Forelimb muscle (tissue), 1 donor: ENCODE measurements at regions not wholly inside any gene's neighbourhood (a gene's known extent, or its start where the extent isn't known, plus 50 kb on each side); places are given as distances from the start of the nearest gene placed in this dataset.
"Not testable (repeated sequence)": the region's sequence is repeated elsewhere in the genome, so short reads cannot be mapped to it uniquely, and the experiment has no call there.

Source experiments
- DNase-seq: peaks from one replicate; pipeline ENCODE4 v3.0.0-alpha.2; 2013; ENCODE audit warnings: low read depth

DNA sequence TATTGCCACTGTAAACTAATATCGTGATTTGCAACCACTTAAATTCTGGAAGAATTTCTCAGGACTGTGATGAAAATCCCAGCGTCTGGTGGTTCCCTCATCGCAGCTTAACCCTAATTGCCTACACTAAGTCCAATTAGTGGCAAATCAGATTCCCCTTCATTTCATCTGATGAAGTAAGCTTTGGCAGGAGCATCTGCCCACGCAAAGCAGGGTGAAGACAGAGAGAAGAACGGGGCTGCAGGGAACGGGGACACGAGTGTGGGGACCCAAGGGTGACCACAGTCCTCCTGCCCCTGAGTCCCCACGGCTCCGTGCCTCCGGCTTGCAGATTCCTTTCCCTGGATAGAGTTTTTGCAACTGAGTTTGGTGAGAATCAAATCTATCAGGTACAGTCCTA lies 159.5 kb downstream of the LY86 start:
- no peak for DNase-seq

DNA sequence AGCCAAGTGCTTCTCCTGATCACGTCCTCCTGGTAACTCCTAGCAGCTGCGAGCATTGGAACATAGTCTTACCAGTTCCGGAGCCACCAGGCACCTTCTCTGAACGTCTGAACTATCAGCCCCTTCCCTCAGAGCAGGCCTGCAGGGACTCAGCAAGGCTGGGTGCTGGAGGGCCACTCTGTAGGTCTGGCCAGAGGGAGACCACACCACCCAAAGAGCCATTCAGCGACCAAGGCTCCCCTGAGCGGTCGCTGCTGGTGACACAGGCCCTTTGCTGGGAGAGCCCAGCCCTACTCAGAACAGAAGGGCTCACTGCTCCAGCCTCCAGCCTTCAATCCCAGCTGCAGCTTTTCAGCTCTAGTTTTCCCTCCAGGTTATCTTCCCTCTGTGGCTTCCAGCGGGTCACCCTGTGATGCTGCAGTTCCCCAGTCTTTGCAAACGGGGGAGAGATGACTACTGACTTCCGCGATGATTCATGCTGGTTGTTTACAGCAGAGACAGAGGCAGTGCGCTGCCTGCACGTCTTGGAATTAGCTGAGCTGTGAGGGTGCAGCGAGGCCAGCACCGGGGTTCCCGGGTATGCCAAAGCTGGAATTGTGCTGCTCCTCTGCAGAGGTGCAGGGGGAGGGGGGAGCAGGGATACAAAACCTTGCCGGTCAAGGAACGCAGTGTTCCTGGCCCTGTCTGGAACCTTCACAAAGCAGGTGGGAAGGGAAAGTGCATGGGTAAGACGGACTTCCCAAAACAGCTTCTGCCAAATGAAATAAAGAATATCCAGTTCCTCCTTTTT lies 161.4 kb downstream of the LY86 start:
- no peak for DNase-seq

DNA sequence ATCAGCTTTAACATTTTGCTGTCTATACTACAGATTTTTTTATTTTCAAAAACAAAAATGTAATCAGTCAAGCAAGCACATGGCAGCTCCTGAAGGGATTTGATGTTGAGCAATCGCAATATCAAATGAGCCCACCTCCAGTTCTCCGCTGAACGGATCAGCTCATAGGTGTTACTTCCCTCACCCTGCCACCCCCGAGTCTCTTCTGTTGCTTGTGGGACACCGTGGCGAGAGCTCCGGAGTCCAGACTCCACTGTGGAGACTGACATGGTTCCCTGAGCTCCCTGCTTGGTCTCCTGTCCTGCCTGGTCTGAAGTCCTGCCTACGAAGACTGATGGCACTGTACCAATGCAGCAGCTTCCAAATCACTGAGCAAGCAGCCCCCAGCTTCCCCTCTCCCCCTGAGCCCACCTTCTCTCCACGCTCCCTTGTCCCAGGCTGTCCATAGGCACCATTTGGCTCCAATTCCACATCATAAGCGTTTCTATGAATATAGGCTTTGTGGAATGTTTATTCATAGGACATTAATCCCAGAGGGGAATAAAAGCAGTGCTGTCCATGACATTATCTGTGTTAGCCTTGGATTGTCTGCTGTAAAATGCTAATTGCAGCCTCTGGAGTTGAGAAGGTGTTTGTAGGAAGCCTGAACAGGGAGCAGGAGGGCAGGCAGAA lies 162.2 kb downstream of the LY86 start:
- no peak for DNase-seq

DNA sequence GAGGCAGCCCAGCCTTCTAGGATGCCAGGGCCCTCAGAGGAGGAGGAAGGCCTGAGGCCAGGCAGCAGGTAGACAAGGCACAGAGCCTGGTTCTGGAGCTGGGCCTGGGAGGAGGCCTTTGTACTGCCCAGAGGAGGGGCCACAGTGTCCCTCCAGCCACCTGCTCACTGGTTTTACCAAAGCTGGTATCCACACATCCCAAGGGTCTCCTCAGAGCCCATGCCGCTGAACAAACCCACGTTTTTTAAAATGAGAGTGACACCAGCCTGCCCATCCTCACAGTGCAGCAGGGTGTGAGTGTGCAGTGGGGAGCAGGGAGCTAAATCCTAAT lies 162.7 kb downstream of the LY86 start:
- DNase-seq = no peak

DNA sequence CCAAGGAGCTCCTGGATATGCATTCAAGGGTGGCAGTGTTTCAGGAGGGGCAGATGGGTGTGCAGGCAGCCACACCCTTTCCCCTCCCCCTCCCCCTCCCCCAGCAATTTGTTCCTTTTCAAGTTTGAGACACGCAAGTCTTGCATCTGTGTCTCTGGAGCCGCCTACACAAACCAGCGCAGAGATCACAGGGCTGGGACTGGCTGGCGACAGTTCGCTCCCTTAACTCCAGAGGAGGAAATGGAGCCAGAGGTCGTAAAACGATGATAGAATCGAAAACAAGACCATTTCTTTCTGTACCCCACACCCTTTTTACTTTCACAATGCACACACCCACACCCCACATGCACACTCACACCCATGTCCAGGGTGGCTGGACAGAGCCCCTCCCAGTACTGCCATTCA lies 163.1 kb downstream of the LY86 start:
- DNase-seq = no peak

DNA sequence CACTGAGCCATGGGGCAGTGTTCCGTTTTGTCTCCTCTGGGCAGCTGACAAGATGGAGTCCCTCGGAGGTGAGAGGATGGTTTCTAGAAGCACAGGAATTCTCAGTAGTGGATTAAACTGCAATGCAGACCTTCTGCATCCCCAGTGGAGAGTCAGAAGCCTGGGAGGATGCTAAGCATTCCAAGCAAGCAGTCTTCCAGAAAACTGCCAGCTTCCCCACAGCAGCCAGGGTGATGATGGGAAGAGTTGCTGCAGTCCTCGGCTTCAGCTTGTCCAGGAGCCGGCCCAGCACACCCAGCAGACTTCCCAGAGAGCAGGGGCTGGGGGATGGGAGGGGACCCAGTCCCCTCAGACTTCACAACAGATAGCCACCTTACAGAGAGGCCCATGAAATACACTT lies 163.6 kb downstream of the LY86 start:
- DNase-seq = no peak

DNA sequence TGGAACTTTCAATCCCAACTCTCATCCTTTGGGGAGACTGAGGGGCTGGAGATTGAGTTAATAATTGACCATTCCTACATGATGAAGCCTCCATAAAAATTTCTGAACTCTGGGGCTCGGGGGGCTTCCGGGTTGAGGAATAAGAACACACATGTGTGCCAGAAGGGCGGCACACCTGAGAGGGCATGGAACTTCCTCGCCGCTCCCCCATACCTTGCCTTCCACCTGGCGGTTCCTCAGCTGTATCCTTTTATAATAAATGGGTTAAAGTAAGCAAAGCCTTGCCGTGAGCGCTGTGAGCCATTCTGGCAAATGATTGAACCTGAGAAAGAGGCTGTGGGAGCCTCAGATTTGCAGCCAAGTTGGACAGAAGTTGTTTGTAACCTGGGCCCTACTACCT lies 164.8 kb downstream of the LY86 start:
- DNase-seq = no peak

DNA sequence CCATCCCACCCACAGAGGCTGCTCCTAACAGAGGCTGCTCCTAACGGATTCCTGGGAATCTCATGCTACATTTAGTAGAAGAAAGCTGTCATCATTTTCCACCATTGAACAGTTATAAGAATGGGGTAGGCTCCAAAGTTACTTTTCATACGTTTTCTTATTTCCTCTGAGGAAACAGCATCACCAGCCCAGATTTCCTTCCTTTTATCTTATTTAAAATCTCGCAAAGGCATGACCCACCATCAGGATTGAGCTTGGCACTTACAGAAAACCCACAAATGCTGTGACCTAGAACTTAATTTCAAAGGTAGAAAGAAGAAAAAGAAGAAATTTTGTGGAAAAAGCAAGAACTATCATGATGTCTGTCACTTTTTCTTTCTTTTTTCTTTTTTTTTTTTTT lies 168.0 kb downstream of the LY86 start:
- no peak for DNase-seq

DNA sequence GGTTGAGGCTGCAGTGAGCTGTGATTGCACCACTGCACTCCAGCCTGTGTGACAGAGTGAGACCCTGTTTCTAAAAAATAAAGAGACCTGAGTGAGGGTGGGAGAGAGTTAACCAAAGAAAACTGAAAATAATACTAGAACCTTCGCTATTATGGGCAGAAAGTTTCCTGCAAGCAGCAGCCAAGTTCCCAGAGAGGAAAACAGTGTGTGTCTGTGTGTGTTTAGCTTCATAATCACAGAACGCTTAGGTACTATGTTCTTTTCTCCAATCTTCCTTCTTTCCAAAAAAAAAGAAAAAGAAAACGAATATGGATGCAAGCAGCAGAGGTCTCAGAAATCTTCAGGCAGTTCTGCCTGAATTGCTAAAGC lies 170.0 kb downstream of the LY86 start:
- DNase-seq = no peak

DNA sequence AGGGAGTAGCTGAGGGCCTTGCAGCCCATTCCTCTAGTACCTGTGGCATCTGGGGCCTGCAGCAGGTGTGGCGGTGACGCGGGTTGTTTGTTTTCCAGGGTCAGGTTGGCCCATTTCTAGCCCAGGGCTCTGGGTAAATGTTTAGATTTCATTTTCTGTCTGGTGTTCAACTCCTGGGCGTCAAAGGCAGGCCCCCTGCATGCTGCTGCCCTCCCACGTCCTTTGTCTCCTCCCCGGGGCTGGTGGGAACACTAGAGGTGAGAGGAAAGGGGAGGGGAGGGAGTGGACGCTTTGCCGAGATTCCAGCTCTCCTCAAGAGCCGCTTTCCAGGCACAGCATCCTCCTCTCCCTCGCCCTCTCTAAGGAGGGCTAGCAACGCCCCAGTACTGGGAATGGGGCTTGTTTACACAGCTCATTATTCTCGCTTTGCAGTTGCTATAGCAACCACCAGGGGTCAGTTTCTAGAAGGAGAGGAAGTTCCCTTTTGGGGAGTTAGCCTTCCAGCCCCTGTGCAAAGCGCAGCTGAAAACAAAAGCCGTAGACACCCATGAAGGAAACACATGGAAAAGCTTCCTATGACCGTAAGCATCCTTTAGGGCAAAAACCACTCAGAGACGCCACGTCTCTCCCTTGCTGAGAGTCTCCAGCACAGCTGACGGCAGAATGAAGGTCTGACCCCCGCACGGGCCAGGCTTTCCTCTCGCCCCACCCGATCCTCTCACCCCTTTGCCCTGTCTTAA lies 170.6 kb downstream of the LY86 start:
- peak; percentile 67 for DNase-seq

DNA sequence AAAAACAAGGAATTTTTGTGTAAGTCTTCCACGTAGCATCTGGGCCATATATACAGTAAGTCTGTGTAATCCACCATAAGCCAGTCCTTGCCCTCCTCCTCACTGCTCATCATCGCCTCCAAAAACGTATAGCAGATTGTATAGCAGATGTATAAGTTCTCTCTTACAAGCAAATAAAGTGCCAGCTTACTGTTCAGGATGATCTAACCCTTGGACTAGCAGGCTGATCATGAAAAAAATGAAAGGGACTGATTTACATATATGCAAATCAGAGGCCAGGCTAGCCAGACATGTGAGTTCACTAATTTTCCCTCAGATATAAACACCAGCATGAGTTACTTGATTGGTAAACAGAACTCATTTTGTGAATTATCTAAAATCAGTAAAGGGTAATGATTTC lies 171.5 kb downstream of the LY86 start:
- DNase-seq = no peak

DNA sequence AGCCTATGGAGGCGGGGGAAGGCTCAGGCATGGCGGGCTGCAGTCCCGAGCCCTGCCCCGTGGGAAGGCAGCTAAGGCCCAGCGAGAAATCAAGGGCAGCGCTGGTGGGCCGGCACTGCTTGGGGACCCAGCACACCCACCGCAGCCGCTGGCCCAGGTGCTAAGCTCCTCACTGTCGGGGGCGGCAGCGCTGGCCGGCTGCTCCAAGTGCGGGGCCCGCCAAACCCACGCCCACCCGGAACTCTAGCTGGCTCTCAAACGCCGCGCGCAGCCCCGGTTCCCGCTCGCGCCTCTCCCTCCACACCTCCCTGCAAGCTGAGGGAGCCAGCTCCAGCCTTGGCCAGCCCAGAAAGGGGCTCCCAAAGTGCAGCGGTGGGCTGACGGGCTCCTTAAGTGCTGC lies 174.0 kb downstream of the LY86 start:
- DNase-seq = not testable (repeated sequence)

DNA sequence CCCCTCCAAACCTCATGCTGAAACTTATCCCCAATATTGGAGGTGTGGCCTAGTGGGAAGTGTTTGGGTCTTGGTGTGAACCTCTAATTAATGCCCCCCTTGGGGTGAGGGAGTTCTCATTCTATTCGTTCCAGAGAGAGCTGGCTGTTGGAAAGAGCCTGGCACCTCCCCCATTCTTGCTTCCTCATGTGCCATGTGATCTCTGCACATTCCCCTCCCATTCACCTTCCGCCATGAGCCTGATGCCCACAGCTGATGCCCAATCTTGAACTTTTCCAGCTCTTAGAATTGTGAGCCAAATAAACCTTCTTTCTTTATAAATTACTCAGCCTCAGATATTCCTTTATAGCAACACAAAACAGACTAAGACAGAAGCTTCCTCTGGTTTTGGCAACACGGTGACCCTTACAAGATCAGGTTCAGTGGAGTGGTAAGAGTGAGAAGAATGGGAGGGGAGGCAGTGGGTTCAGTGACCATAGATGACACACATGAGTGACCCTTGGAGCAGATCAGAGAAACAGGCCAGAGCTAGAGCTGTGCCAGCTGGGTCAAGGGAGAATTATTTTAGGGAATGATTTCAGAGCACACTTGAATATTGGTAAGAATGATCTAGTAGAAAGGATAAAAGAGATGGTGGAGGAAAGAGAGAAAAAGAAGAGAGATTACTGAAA lies 176.4 kb downstream of the LY86 start:
- DNase-seq = no peak

DNA sequence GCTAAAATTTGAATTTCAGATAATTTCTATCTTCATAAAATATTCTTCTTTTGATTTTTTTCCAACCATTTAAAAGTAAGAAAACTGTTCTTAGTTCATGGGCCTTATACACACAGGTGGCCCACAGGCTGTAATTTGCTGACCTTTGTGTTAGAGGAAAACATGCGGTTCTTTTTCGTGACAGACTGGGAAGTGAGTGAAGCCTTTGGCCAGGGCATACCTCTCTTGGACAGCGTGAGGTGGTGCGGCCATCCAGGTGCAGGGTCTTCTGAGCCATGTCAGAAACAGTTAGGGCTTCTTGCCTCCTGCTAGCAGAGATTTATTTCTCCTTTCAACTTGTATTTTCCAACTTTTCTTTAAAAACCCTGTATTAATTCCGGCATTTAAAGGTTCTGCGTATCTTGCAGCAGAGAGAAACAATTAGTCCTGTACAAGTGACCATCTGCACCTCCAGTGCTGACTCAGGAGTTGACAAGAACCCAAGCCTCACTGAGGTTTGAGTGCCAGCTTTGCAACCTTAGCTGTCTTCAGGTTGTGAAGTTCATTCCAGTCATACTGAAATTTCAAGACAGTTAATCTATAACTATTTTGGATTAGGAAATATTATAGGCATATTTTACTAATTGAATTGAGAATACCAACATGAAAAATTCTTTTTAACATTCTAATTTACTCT lies 177.8 kb downstream of the LY86 start:
- DNase-seq = no peak

DNA sequence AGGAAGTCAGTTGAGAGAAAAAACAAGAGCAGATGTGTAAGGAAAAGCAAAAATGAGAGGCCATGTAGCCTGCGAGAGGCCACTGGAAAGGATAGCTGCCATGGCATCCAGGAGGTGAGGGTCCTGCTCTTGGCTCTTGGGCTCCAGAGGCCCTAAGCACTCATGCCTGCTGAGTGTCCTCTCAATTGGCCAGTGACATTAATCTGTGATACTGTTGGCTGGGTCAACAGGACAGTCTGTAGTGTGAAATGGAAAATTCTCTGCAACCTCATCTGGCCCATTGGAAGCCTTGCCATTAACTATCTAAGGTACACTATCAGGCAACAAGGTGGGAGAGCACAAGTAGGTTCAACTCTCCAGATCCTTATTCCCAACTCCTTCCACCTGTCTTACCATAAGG lies 180.9 kb downstream of the LY86 start:
- no peak for DNase-seq

DNA sequence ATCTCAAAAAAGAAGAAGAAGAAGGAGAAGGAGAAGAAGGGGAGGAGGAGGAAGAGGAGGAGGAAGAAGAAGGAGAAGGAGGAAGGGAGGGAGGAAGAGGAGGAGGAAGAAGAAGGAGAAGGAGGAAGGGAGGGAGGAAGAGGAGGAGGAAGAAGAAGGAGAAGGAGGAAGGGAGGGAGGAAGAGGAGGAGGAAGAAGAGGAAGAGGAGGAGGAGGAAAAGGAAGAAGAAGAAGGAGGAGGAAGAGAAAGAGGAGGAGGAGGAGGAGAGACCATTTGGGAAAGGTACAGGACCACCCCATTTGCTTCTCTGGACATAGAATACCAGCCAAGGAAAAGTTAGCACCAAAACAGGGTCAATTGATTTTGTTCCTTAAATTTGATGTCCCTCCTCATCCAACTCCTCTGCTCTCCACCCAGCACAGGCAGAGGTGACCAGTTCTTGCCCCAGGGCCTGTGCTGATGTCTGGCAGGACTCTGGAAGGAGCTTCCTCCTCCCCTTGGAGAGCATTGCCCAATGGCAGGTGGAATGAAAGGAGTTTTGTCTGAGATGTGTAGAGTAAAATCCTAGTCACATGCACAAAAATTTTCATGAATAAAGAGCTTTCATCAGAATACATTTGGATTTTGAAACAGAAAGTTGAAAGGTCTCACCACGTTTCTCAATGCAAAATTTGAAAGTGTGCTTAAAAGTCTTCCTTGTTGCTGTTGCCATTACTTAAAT lies 182.9 kb downstream of the LY86 start:
- no peak for DNase-seq

DNA sequence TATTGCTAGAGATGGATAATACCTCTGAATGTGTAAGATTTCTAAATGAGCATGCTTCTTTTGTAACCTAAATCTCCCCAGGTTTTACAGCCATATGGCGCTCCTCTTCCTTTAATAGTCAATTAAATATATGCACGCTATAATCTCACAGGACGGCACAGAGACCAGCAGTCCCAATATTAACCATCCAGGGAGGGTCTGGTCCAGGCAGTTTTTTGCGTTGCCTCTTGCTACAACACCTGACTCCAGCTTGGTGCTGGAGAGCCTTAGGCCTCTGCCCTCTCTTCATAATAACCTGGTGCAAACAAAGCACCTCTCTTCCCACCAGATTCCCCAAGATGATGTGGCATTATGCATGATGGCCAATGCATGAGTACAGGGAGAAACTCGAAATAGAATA lies 183.4 kb downstream of the LY86 start:
- no peak for DNase-seq

DNA sequence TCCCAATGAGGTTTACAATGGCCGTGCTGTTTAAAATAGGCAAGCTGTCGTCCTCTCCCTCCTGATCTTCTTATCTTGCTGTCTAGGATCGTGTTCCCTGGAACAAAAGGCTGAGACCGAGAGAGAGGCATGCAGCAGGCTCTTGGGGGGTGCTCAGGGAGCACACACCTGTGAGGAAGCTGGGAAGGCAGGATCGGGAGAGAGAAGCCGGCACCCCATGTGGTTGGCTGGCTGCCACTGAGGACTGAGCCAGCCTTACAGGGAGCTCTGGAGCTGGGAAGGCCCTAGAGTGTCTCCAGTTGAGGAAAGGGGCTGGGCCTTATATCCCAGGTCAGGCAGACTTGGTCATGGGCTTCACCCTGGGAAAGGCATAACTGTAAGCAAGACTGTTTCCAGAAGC lies 184.2 kb downstream of the LY86 start:
- no peak for DNase-seq

DNA sequence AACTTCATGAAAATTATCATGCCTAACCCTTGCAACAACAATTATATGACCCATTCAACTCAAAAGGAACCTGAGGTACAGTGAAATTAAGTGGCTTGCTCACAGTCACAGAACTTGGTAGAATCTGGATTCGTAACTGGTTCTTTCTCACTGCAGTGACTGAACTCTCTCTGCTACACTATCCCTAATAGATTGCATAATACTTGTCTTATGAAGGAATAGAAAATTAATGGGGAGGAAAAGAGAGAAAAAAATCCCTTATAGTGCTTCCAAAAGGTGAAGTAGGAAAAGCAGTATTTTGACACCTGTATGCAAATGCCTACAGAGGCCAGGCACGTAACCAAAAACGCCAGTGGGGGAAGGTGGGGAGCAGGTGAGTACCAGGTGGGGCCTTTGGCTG lies 186.6 kb downstream of the LY86 start:
- DNase-seq = no peak

DNA sequence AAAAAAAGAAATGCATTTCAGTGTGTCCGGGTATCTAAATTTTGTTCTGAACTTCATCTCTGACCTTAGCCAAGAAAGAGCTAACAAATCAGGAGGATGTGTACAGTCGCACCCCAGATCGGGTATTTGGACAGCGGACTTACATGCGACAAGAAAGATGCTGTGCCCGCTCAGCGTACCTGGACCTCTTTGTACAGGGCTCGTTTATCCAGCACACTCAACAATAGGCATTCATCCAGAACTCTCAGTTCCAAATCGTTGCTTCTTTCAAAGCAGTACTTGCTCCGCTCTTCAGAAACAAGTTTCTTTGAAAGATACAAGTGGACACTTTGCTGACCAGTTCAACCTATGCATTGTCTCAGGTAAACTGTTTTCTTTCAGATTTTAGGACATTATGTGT lies 191.7 kb downstream of the LY86 start:
- no peak for DNase-seq

DNA sequence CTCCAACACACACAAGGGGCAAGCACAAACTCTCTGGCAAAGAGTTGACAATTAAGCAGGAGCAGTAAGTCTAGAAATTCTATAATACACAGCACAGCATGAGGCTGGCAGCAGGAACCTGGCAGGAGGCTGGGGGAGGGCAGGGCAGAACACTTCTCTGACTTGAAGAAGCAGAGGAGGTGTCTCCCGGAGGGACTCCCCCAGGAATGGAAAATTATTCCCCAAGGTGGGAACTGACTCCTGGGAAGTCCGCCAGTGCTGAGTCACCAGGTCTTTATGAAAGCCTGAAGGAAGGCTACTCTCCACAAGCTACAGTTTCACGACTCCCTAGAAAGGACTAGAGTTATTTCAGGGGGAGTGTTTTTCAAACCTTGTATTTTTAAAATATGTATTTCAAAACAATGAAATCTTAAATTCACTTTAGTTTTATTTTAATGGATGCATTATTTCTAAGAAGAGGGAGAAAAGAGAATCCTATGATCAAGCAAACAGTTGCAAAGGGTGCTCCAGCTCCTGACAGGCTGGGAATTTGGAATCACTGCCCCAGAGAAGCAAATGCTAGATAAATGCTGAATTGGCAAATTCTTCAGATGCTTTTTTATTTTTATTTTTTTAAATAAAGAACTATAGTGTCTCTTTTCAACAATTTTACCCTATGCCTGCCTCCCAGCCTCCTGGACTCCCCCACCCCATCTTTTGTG lies 192.8 kb downstream of the LY86 start:
- no peak for DNase-seq
